SU-DHL-6 (cell line): ENCODE measurements at regions not wholly inside any gene's neighbourhood (a gene's known extent, or its start where the extent isn't known, plus 50 kb on each side); places are given as distances from the start of the nearest gene placed in this dataset.

Experiments used
- CTCF ChIP-seq: fragments of 200-600 bp; sonication (generic); IDR thresholded peaks from one replicate; pipeline ENCODE4 v1.5.1; 2017; ENCODE audit warnings: antibody characterized with exemption, mild to moderate bottlenecking, low read length, moderate library complexity; ENCODE audit not compliant: insufficient read depth, poor library complexity, severe bottlenecking
- EZH2phosphoT487 ChIP-seq: fragments of 200-600 bp; sonication (generic), shearing (Covaris generic); conservative IDR thresholded peaks from 2 replicates; pipeline ENCODE4 v1.6.1; 2018; ENCODE audit warnings: mild to moderate bottlenecking, antibody characterized with exemption, low read length, moderate library complexity, mixed read lengths

GRCh38 chr10:128516180-128516579 is 390.0 kb upstream of the MKI67 start:
- TF ChIP-seq CTCF (no peak), EZH2phosphoT487 (no peak)
